Neural cell (in vitro differentiated cells): ENCODE measurements at regions not wholly inside any gene's neighbourhood (a gene's known extent, or its start where the extent isn't known, plus 50 kb on each side); places are given as distances from the start of the nearest gene placed in this dataset.

ENCODE experiments used
- CTCF ChIP-seq: fragments of 450-650 bp; IDR thresholded peaks from 2 replicates; pipeline ENCODE4 v1.5.1; 2014; ENCODE audit warnings: antibody characterized with exemption, mild to moderate bottlenecking, moderate library complexity; ENCODE audit not compliant: poor library complexity, severe bottlenecking
- POLR2AphosphoS5 ChIP-seq: IDR thresholded peaks from 2 replicates; pipeline ENCODE4 v1.6.1; 2012

DNA sequence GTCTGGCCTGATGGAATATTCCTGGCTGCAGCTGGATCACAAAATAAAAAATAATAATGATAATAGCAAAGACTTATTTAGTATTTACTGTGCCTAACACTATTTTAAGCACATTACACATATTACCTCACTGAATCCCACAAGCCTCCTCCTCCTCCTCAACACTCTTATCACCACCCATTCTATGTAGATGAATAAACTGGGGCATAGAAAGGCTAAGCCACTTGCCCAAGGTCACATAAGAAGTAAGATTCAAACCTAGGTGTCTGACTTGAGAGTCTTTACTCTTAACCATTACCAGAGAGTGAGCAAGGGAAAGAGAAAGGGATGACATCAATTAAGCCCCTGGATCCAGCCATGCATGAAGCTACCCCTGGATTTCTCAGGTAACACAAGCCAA, 493.1 kb downstream of the SHQ1 start:
- TF ChIP-seq POLR2AphosphoS5 (no peak), CTCF (no peak)
